HEK293 (cell line): ENCODE measurements at regions not wholly inside any gene's neighbourhood (a gene's known extent, or its start where the extent isn't known, plus 50 kb on each side); places are given as distances from the start of the nearest gene placed in this dataset.

Experiments
- BCL11A ChIP-seq: fragments of 450-650 bp; formaldehyde crosslinking; IDR thresholded peaks from 2 replicates; pipeline ENCODE4 v1.5.1; 2016; ENCODE audit warnings: low read depth, missing biosample characterization, missing genetic modification characterization
- CTCF ChIP-seq: fragments of 450-650 bp; formaldehyde crosslinking; IDR thresholded peaks from 2 replicates; pipeline ENCODE4 v1.5.1; 2016; ENCODE audit warnings: missing biosample characterization, missing genetic modification characterization
- KLF8 ChIP-seq: fragments of 450-650 bp; formaldehyde crosslinking; IDR thresholded peaks from 2 replicates; pipeline ENCODE4 v1.5.1; 2016; ENCODE audit warnings: missing biosample characterization, missing genetic modification characterization
- PATZ1 ChIP-seq: fragments of 450-650 bp; formaldehyde crosslinking; IDR thresholded peaks from 2 replicates; pipeline ENCODE4 v1.5.1; 2016; ENCODE audit warnings: missing biosample characterization, missing genetic modification characterization
- TCF7L2 ChIP-seq: IDR thresholded peaks from 2 replicates; pipeline ENCODE4 v1.6.1; 2011; ENCODE audit warnings: low read depth, mild to moderate bottlenecking, inconsistent platforms, low read length, moderate library complexity, borderline replicate concordance
- ZFHX2 ChIP-seq: fragments of 450-650 bp; formaldehyde crosslinking; conservative IDR thresholded peaks from 2 replicates; pipeline ENCODE4 v1.5.1; 2016; ENCODE audit warnings: missing biosample characterization, missing genetic modification characterization
- ZFP3 ChIP-seq: fragments of 450-650 bp; formaldehyde crosslinking; IDR thresholded peaks from 2 replicates; pipeline ENCODE4 v1.5.1; 2016; ENCODE audit warnings: low read depth, missing biosample characterization, missing genetic modification characterization
- ZNF18 ChIP-seq: fragments of 450-650 bp; formaldehyde crosslinking; IDR thresholded peaks from 2 replicates; pipeline ENCODE4 v1.5.1; 2016; ENCODE audit warnings: missing biosample characterization, missing genetic modification characterization
- ZNF311 ChIP-seq: fragments of 450-650 bp; formaldehyde crosslinking; IDR thresholded peaks from 2 replicates; pipeline ENCODE4 v1.5.1; 2017; ENCODE audit warnings: missing biosample characterization, missing genetic modification characterization, borderline replicate concordance
- ZNF391 ChIP-seq: fragments of 450-650 bp; formaldehyde crosslinking; IDR thresholded peaks from 2 replicates; pipeline ENCODE4 v1.5.1; 2016; ENCODE audit warnings: low read depth, missing biosample characterization, missing genetic modification characterization, borderline replicate concordance
- TF ChIP-seq, protein P1 (sequence below): fragments of 450-650 bp; IDR thresholded peaks from 2 replicates; pipeline ENCODE4 v1.5.1; 2018; ENCODE audit warnings: missing biosample characterization, missing genetic modification characterization
- TF ChIP-seq, protein P2 (sequence below): fragments of 450-650 bp; formaldehyde crosslinking; IDR thresholded peaks from 2 replicates; pipeline ENCODE4; 2016; ENCODE audit warnings: missing biosample characterization, missing genetic modification characterization
- TF ChIP-seq, protein P3 (sequence below): fragments of 450-650 bp; formaldehyde crosslinking; IDR thresholded peaks from 2 replicates; pipeline ENCODE4 v1.5.1; 2016; ENCODE audit warnings: missing biosample characterization, missing genetic modification characterization
- TF ChIP-seq, protein P4 (sequence below): fragments of 450-650 bp; formaldehyde crosslinking; IDR thresholded peaks from 2 replicates; pipeline ENCODE4 v1.5.1; 2017; ENCODE audit warnings: missing biosample characterization, missing genetic modification characterization

- TF ChIP-seq BCL11A (tag by site-specific recombination) (no peak), KLF8 (tag by site-specific recombination) (no peak), CTCF (no peak), ZNF311 (tag by site-specific recombination) (no peak), ZNF18 (no peak), PATZ1 (tag by site-specific recombination) (no peak), TCF7L2 (no peak), ZNF391 (no peak), ZFHX2 (tag by site-specific recombination) (no peak), ZFP3 (tag by site-specific recombination) (no peak)
- TF ChIP-seq, protein P1, sequence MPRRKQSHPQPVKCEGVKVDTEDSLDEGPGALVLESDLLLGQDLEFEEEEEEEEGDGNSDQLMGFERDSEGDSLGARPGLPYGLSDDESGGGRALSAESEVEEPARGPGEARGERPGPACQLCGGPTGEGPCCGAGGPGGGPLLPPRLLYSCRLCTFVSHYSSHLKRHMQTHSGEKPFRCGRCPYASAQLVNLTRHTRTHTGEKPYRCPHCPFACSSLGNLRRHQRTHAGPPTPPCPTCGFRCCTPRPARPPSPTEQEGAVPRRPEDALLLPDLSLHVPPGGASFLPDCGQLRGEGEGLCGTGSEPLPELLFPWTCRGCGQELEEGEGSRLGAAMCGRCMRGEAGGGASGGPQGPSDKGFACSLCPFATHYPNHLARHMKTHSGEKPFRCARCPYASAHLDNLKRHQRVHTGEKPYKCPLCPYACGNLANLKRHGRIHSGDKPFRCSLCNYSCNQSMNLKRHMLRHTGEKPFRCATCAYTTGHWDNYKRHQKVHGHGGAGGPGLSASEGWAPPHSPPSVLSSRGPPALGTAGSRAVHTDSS (tag by site-specific recombination) = no peak
- TF ChIP-seq, protein P2, sequence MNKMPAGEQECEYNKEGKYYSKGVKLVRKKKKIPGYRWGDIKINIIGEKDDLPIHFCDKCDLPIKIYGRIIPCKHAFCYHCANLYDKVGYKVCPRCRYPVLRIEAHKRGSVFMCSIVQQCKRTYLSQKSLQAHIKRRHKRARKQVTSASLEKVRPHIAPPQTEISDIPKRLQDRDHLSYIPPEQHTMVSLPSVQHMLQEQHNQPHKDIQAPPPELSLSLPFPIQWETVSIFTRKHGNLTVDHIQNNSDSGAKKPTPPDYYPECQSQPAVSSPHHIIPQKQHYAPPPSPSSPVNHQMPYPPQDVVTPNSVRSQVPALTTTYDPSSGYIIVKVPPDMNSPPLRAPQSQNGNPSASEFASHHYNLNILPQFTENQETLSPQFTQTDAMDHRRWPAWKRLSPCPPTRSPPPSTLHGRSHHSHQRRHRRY (tag by site-specific recombination) = no peak
- TF ChIP-seq, protein P3, sequence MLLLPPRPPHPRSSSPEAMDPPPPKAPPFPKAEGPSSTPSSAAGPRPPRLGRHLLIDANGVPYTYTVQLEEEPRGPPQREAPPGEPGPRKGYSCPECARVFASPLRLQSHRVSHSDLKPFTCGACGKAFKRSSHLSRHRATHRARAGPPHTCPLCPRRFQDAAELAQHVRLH (tag by site-specific recombination) = no peak
- TF ChIP-seq, protein P4, sequence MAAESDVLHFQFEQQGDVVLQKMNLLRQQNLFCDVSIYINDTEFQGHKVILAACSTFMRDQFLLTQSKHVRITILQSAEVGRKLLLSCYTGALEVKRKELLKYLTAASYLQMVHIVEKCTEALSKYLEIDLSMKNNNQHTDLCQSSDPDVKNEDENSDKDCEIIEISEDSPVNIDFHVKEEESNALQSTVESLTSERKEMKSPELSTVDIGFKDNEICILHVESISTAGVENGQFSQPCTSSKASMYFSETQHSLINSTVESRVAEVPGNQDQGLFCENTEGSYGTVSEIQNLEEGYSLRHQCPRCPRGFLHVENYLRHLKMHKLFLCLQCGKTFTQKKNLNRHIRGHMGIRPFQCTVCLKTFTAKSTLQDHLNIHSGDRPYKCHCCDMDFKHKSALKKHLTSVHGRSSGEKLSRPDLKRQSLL = no peak
Measured at GRCh38 chr2:118254116-118254515, 165.8 kb downstream of the INSIG2 start.
